Myocyte (in vitro differentiated cells): ENCODE measurements at regions not wholly inside any gene's neighbourhood (a gene's known extent, or its start where the extent isn't known, plus 50 kb on each side); places are given as distances from the start of the nearest gene placed in this dataset.
"Not testable (repeated sequence)": the region's sequence is repeated elsewhere in the genome, so short reads cannot be mapped to it uniquely, and the experiment has no call there.

ENCODE experiments used
- DNase-seq: peaks from one replicate; pipeline ENCODE4 v3.0.0-alpha.2; 2012; ENCODE audit warnings: low read depth

DNA sequence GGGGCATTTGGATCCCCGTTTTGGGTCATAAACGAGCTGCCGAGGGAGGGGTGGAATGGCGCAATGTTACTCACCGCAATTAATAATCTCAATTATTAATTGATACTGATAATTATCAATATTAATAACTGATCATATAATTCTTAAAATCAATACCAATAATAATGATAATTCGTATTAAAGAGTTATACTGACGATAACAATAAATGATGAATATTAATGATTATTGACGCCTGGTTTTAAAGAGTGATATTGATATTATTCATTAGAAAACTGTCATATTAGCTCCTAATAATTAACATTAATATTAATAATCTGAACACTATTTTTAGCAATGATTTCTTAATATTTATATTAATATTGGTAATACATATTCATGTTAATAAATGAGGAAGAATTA lies 92.4 kb downstream of the OTOP1 start:
- not testable (repeated sequence) for DNase-seq

DNA sequence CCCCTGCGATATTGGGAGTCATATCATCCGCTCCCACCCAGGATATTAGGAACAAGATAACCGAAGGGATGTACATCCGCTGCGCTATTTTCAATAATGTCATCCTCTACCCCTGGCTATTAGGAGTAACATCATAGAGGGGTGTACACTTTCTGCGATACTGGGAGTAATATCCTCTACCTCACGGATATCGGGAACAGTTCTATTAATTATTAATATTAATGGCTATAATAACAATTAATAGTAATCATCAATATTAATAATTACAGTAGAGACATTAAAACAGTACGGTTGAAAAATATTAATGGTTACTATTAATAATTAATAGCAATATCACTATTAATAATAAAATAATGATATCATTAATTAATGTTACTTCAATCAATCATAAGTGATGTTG lies 90.1 kb downstream of the OTOP1 start:
- not testable (repeated sequence) for DNase-seq
